GM12875 (cell line): ENCODE measurements at regions not wholly inside any gene's neighbourhood (a gene's known extent, or its start where the extent isn't known, plus 50 kb on each side); places are given as distances from the start of the nearest gene placed in this dataset.

Experiments
- H3K4me3 ChIP-seq: one replicate; pipeline ENCODE4 v1.5.1; 2011; ENCODE audit warnings: low read depth, low read length, control low read depth
- CTCF ChIP-seq: IDR thresholded peaks from 2 replicates; pipeline ENCODE4 v1.5.1; 2011; ENCODE audit warnings: low read depth, mild to moderate bottlenecking, control low read depth, inconsistent platforms, low read length, moderate library complexity, borderline replicate concordance; ENCODE audit not compliant: insufficient read depth

- no peak overlapping the region for H3K4me3 ChIP-seq
- no peak for TF ChIP-seq CTCF
Observed at GRCh38 chr11:15875943-15876342, 480.4 kb downstream of the SOX6 start.

GRCh38 chr11:15878756-15879155 is 477.6 kb downstream of the SOX6 start:
- H3K4me3 ChIP-seq, result no peak overlapping the region
- no peak for TF ChIP-seq CTCF

GRCh38 chr11:15880291-15880690 is 476.1 kb downstream of the SOX6 start:
- no peak overlapping the region for H3K4me3 ChIP-seq
- TF ChIP-seq CTCF, result no peak

GRCh38 chr11:15882876-15883454 is 473.4 kb downstream of the SOX6 start:
- TF ChIP-seq CTCF, result no peak
- H3K4me3 ChIP-seq, result no peak overlapping the region

- no peak overlapping the region for H3K4me3 ChIP-seq
- TF ChIP-seq CTCF, result no peak
Observed at GRCh38 chr11:15883455-15883920, 472.9 kb downstream of the SOX6 start.

- TF ChIP-seq CTCF, result no peak
- no peak overlapping the region for H3K4me3 ChIP-seq
Observed at GRCh38 chr11:15884141-15884540, 472.2 kb downstream of the SOX6 start.

- no peak overlapping the region for H3K4me3 ChIP-seq
- TF ChIP-seq CTCF, result no peak
Observed at GRCh38 chr11:15884777-15885540, 471.4 kb downstream of the SOX6 start.
